HPDE6-E6E7 (cell line): ENCODE measurements at regions not wholly inside any gene's neighbourhood (a gene's known extent, or its start where the extent isn't known, plus 50 kb on each side); places are given as distances from the start of the nearest gene placed in this dataset.

Experiments used
- DNase-seq: peaks from one replicate; pipeline ENCODE4 v3.0.0; 2011; ENCODE audit warnings: missing footprints; ENCODE audit errors: extremely low spot score

GRCh38 chr18:5091741-5092140 lies 105.3 kb downstream of the AKAIN1 start:
- DNase-seq = no peak

- DNase-seq = no peak
Observed at GRCh38 chr18:5075297-5075696, 121.8 kb downstream of the AKAIN1 start.

- no peak for DNase-seq
Observed at GRCh38 chr18:5073026-5073944, 123.8 kb downstream of the AKAIN1 start.

GRCh38 chr18:5068851-5069250 lies 128.2 kb downstream of the AKAIN1 start:
- DNase-seq = no peak

- no peak for DNase-seq
Observed at GRCh38 chr18:5066380-5066977, 130.6 kb downstream of the AKAIN1 start.

GRCh38 chr18:5065615-5066014 lies 131.4 kb downstream of the AKAIN1 start:
- no peak for DNase-seq

- no peak for DNase-seq
Observed at GRCh38 chr18:5064841-5065370, 132.2 kb downstream of the AKAIN1 start.

GRCh38 chr18:5061785-5062184 lies 135.3 kb downstream of the AKAIN1 start:
- DNase-seq = no peak

- no peak for DNase-seq
Observed at GRCh38 chr18:5060543-5060942, 136.5 kb downstream of the AKAIN1 start.

GRCh38 chr18:5059696-5060032 lies 137.4 kb downstream of the AKAIN1 start:
- no peak for DNase-seq

- no peak for DNase-seq
Observed at GRCh38 chr18:5058768-5059695, 138.0 kb downstream of the AKAIN1 start.

GRCh38 chr18:5057386-5058348 lies 139.4 kb downstream of the AKAIN1 start:
- peak; percentile 39 for DNase-seq

GRCh38 chr18:5052491-5052890 lies 144.6 kb downstream of the AKAIN1 start:
- no peak for DNase-seq

- no peak for DNase-seq
Observed at GRCh38 chr18:5051207-5051606, 145.8 kb downstream of the AKAIN1 start.

GRCh38 chr18:5049124-5049523 lies 147.9 kb downstream of the AKAIN1 start:
- DNase-seq = no peak

GRCh38 chr18:5040476-5040875 lies 156.6 kb downstream of the AKAIN1 start:
- no peak for DNase-seq

GRCh38 chr18:5036523-5036922 lies 160.5 kb downstream of the AKAIN1 start:
- no peak for DNase-seq

- no peak for DNase-seq
Observed at GRCh38 chr18:5031216-5031615, 165.8 kb downstream of the AKAIN1 start.

GRCh38 chr18:5030636-5031035 lies 166.4 kb downstream of the AKAIN1 start:
- no peak for DNase-seq

- no peak for DNase-seq
Observed at GRCh38 chr18:5029592-5029991, 167.5 kb downstream of the AKAIN1 start.

GRCh38 chr18:5024741-5025140 lies 172.3 kb downstream of the AKAIN1 start:
- no peak for DNase-seq
